Stomach (tissue), 8 donors: ENCODE measurements at regions not wholly inside any gene's neighbourhood (a gene's known extent, or its start where the extent isn't known, plus 50 kb on each side); places are given as distances from the start of the nearest gene placed in this dataset.

Experiments
- DNase-seq, 2 donors: peaks; one replicate each; pipeline versions ENCODE4 v3.0.0 to v3.0.0-alpha.2; 2013 to 2019
- H3K27ac ChIP-seq, 5 donors: fragments of 200-600 bp in 4 of 5; sonication (generic) in 4 of 5; one replicate each; pipeline ENCODE4 v1.5.1; 2013 to 2019; ENCODE audit warnings: mild to moderate bottlenecking in 1 of 5, moderate library complexity in 1 of 5
- H3K27me3 ChIP-seq, 3 donors: fragments of 200-600 bp; sonication (generic); one replicate each; pipeline ENCODE4 v1.5.1; 2017 to 2019; ENCODE audit warnings: mixed run types in 1 of 3
- H3K36me3 ChIP-seq, 4 donors: fragments of 200-600 bp; sonication (generic); 1 replicate in 3 of 4; 2 replicates in 1 of 4; pipeline ENCODE4 v1.5.1; 2016 to 2019
- H3K4me1 ChIP-seq, 4 donors: fragments of 200-600 bp; sonication (generic); one replicate each; pipeline ENCODE4 v1.5.1; 2016 to 2019
- H3K4me3 ChIP-seq, 4 donors: fragments of 200-600 bp; sonication (generic) in 3 of 4; one replicate each; pipeline ENCODE4 v1.5.1; 2016 to 2019; ENCODE audit warnings: mild to moderate bottlenecking in 1 of 4
- H3K9me3 ChIP-seq, 4 donors: fragments of 200-600 bp; sonication (generic); one replicate each; pipeline ENCODE4 v1.5.1; 2016 to 2019
- CTCF ChIP-seq, 7 experiments: fragments of 450-650 bp in 4 of 7; fragments of 200-600 bp in 3 of 7; sonication (generic) in 3 of 7; IDR thresholded peaks; one replicate each; pipeline ENCODE4 v1.5.1; 2016 to 2019; ENCODE audit warnings: antibody characterized with exemption in 7 of 7, control low read depth in 2 of 7, mild to moderate bottlenecking in 1 of 7
- EP300 ChIP-seq: sonication (generic); formaldehyde crosslinking; IDR thresholded peaks from one replicate; pipeline ENCODE4 v1.6.1; 2017; ENCODE audit warnings: antibody characterized with exemption
- POLR2A ChIP-seq, 4 donors: fragments of 450-650 bp; IDR thresholded peaks; one replicate each; pipeline ENCODE4 v1.6.1; 2016; ENCODE audit warnings: antibody characterized with exemption in 4 of 4, control low read depth in 2 of 4, mild to moderate bottlenecking in 1 of 4, moderate library complexity in 1 of 4
- POLR2AphosphoS5 ChIP-seq, 3 donors: sonication (generic); formaldehyde crosslinking; IDR thresholded peaks; one replicate each; pipeline ENCODE4 v1.6.1; 2016; ENCODE audit warnings: antibody characterized with exemption in 3 of 3
- WGBS, 5 donors: extraction: QIAGEN DNeasy Blood & Tissue Kit in 3 of 5; methylation state at CpG; one replicate each; pipeline versions ENCODE4 v1.1.5 to v1.1.7; 2013 to 2018; 5-methylcytosine and 5-hydroxymethylcytosine counted together
- intact Hi-C: fragments of 100-400 bp; cut with DNase I; formaldehyde crosslinking; loops from one replicate; pipeline ENCODE4 v1.15.1; 2023; ENCODE audit warnings: low total_unique reads
- donor health status: healthy with polysubstance abuse.
- donor health status: Bipolar disorder and iron deficiency.
- donor health status: healthy.

- Histone ChIP-seq H3K4me1 (no peaks in the 10 kb centered on the region), H3K27ac (no peak overlapping the region), H3K4me3 (no peak overlapping the region), H3K36me3 (no peaks in the 10 kb centered on the region), H3K27me3 (no peaks in the 10 kb centered on the region), H3K9me3 (no peaks in the 10 kb centered on the region)
- intact Hi-C loops, result no loop called here
- 68 to 92% (median 84%) methylated on average over 1 of the region's 1 CpG for WGBS, 5 donors
- TF ChIP-seq POLR2A (IDR thresholded peaks at IDR 0.05) (no peak), CTCF (IDR thresholded peaks at IDR 0.05) (no peak), EP300 (no peak), POLR2AphosphoS5 (IDR thresholded peaks at IDR 0.05) (no peak)
- DNase-seq, result no peak
These were observed 623.4 kb downstream of the PCDH17 start for GRCh38 chr13:58254943-58255342.

DNA sequence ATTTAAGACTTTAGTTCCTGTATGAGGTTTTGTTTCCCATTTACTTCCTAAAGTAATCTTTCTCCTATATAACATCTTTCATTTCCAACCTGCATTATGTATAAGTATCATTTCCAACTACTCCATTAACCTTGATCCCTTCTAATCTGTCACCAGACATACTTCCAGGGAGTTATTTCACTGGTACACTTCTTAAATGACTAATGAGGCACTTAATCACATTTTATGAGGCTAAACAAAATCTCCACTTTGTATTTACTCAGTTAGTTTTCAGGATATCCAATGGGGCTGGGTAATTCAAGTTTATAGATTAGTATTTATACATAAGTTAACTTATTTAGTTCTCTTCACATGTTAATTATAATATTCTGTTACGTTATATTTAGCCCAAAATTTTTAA, 634.7 kb downstream of the PCDH17 start:
- no peak overlapping the region for H3K4me3 ChIP-seq
- no peaks in the 10 kb centered on the region for H3K36me3 ChIP-seq
- no peaks in the 10 kb centered on the region for H3K27me3 ChIP-seq
- 58 to 74% (median 68%) methylated on average over 1 of the region's 1 CpG for WGBS, 5 donors
- no peak for DNase-seq
- H3K4me1 ChIP-seq, result no peaks in the 10 kb centered on the region
- no peak overlapping the region for H3K27ac ChIP-seq
- no peak for TF ChIP-seq CTCF (IDR thresholded peaks at IDR 0.05)
- no peak for TF ChIP-seq POLR2A (IDR thresholded peaks at IDR 0.05)
- no peak for TF ChIP-seq EP300
- TF ChIP-seq POLR2AphosphoS5 (IDR thresholded peaks at IDR 0.05), result no peak
- no peaks in the 10 kb centered on the region for H3K9me3 ChIP-seq
- intact Hi-C loops, result no loop called here

DNA sequence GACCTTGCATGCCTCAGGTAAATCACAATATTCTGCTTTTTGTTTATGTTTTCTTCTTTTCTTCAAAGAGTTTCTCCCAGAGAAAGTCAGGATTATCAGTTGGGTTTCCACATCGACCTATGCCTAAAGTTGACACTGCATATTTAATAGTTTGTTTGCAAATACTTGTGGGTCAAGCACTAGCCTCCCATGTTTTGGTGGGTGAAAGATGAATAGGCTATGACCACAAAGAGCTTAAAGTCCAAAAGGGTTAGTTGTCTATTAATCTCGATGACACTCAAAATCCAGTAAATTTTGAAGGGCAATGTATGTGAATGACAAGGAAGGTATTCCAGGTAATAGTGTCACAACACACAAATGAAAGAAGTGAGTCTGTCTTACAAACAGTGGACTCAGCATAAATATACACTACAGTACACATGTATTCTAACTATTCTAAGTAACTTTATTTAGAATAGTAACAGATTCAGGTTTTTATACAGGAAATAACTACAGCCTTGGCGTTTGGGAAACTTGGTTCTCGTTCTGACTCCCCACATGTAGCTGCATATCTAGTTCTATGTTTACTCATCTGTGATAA, 667.1 kb downstream of the PCDH17 start:
- Histone ChIP-seq H3K27ac (no peak overlapping the region), H3K27me3 (no peaks in the 10 kb centered on the region), H3K9me3 (no peaks in the 10 kb centered on the region), H3K4me3 (no peak overlapping the region), H3K4me1 (peaks cover 0 to 38% (median 8%) of the 10 kb centered on the region in 4 donors), H3K36me3 (no peaks in the 10 kb centered on the region)
- WGBS, 5 donors, result 45 to 69% (median 60%) methylated on average over 4 of the region's 4 CpGs
- intact Hi-C loops, result no loop called here
- DNase-seq, result no peak
- no peak for TF ChIP-seq CTCF (IDR thresholded peaks at IDR 0.05)
- no peak for TF ChIP-seq POLR2A (IDR thresholded peaks at IDR 0.05)
- no peak for TF ChIP-seq EP300
- no peak for TF ChIP-seq POLR2AphosphoS5 (IDR thresholded peaks at IDR 0.05)

GRCh38 chr13:58300224-58300623, 668.7 kb downstream of the PCDH17 start:
- Histone ChIP-seq H3K27me3 (no peaks in the 10 kb centered on the region), H3K4me1 (peaks cover 0 to 38% (median 8%) of the 10 kb centered on the region in 4 donors), H3K4me3 (no peak overlapping the region), H3K9me3 (no peaks in the 10 kb centered on the region), H3K27ac (no peak overlapping the region), H3K36me3 (no peaks in the 10 kb centered on the region)
- intact Hi-C loops, result no loop called here
- no peak for DNase-seq
- TF ChIP-seq POLR2A (IDR thresholded peaks at IDR 0.05) (no peak), CTCF (IDR thresholded peaks at IDR 0.05) (no peak), POLR2AphosphoS5 (IDR thresholded peaks at IDR 0.05) (no peak), EP300 (no peak)
